Hepatocyte (in vitro differentiated cells): ENCODE measurements at regions not wholly inside any gene's neighbourhood (a gene's known extent, or its start where the extent isn't known, plus 50 kb on each side); places are given as distances from the start of the nearest gene placed in this dataset.

ENCODE experiments used
- DNase-seq: peaks from one replicate; pipeline ENCODE4 v3.0.0-alpha.2; 2016; ENCODE audit warnings: low spot score
- H2AFZ ChIP-seq: fragments of 200-600 bp; sonication (generic); 2 replicates; pipeline ENCODE4 v1.6.0; 2016; ENCODE audit warnings: antibody characterized with exemption, mild to moderate bottlenecking
- H3K27ac ChIP-seq: fragments of 200-600 bp; sonication (generic); 2 replicates; pipeline ENCODE4 v1.5.1; 2016; ENCODE audit warnings: mild to moderate bottlenecking
- H3K27me3 ChIP-seq: fragments of 200-600 bp; sonication (generic); 2 replicates; pipeline ENCODE4 v1.6.1; 2016
- H3K36me3 ChIP-seq: fragments of 200-600 bp; sonication (generic); replicated peaks from 2 replicates; pipeline ENCODE4 v1.5.1; 2016; ENCODE audit warnings: low read depth; ENCODE audit not compliant: insufficient read depth
- H3K4me1 ChIP-seq: fragments of 200-600 bp; sonication (generic); 2 replicates; pipeline ENCODE4 v1.5.1; 2016; ENCODE audit warnings: mild to moderate bottlenecking, moderate library complexity; ENCODE audit not compliant: insufficient read depth
- H3K4me2 ChIP-seq: fragments of 200-600 bp; sonication (generic); 2 replicates; pipeline ENCODE4 v1.6.0; 2016
- H3K4me3 ChIP-seq: fragments of 200-600 bp; sonication (generic); 2 replicates; pipeline ENCODE4 v1.5.1; 2016; ENCODE audit warnings: mild to moderate bottlenecking
- H3K79me2 ChIP-seq: fragments of 200-600 bp; sonication (generic); 2 replicates; pipeline ENCODE4 v1.6.0; 2017; ENCODE audit warnings: mild to moderate bottlenecking
- H3K9me2 ChIP-seq: fragments of 200-600 bp; sonication (generic); replicated peaks from 2 replicates; pipeline ENCODE4 v1.6.0; 2017; ENCODE audit warnings: mild to moderate bottlenecking; ENCODE audit not compliant: insufficient read depth
- H3K9me3 ChIP-seq: fragments of 200-600 bp; sonication (generic); 2 replicates; pipeline ENCODE4 v1.5.1; 2016; ENCODE audit warnings: low read depth, mild to moderate bottlenecking
- H4K20me1 ChIP-seq: fragments of 200-600 bp; sonication (generic); 2 replicates; pipeline ENCODE4 v1.6.0; 2016; ENCODE audit warnings: mild to moderate bottlenecking; ENCODE audit not compliant: insufficient read depth, poor library complexity, severe bottlenecking
- EZH2 ChIP-seq: fragments of 200-600 bp; sonication (generic); IDR thresholded peaks from 2 replicates; pipeline ENCODE4 v1.6.1; 2016; ENCODE audit warnings: antibody characterized with exemption, mild to moderate bottlenecking, borderline replicate concordance
- EZH2phosphoT487 ChIP-seq: fragments of 200-600 bp; sonication (generic); IDR thresholded peaks from one replicate; pipeline ENCODE4 v1.6.1; 2018; ENCODE audit warnings: antibody characterized with exemption, mild to moderate bottlenecking, low read depth, moderate library complexity; ENCODE audit not compliant: unreplicated experiment, severe bottlenecking
- whole genome bisulfite sequencing: methylation state at CpG from one replicate; pipeline ENCODE4 v1.1.6; 2016; ENCODE audit warnings: low lambda C conversion rate; ENCODE audit errors: missing lambda C conversion rate; 5-methylcytosine and 5-hydroxymethylcytosine counted together
- TF ChIP-seq, protein P1 (sequence below): fragments of 200-600 bp; sonication (generic); IDR thresholded peaks from 2 replicates; pipeline ENCODE4 v1.5.1; 2016; ENCODE audit warnings: antibody characterized with exemption, mild to moderate bottlenecking; ENCODE audit not compliant: poor library complexity

DNA sequence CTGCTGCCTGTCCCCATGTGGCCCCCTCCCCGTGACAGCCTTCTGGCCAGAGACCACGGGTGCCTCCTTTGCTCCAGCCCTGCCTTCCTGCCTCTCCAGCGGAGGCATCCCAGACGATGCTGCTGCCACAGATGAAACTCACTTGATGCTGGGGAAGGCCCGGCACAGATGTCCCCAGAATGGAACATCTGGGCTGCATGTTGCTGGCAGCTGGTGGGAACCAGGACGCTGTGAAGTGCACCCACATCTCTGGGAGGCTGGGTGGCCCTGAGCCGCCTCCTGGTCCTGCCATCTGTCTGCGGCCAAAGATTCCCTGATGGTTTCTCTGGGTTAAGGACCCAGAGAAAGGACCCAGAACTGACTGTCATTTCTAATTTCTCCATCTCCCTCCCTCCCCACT is 51.9 kb upstream of the PTPRS start:
- no peaks in the 10 kb centered on the region for H3K79me2 ChIP-seq
- no peak for DNase-seq
- no peak overlapping the region for H3K4me2 ChIP-seq
- no peaks in the 10 kb centered on the region for H3K36me3 ChIP-seq
- 78% methylated on average over 8 of the region's 8 CpGs for WGBS
- no peak overlapping the region for H2AFZ ChIP-seq
- H3K4me1 ChIP-seq = no peaks in the 10 kb centered on the region
- H3K9me2 ChIP-seq = no peaks in the 10 kb centered on the region
- no peak overlapping the region for H3K27ac ChIP-seq
- no peaks in the 10 kb centered on the region for H4K20me1 ChIP-seq
- H3K9me3 ChIP-seq = no peaks in the 10 kb centered on the region
- TF ChIP-seq, protein P1, sequence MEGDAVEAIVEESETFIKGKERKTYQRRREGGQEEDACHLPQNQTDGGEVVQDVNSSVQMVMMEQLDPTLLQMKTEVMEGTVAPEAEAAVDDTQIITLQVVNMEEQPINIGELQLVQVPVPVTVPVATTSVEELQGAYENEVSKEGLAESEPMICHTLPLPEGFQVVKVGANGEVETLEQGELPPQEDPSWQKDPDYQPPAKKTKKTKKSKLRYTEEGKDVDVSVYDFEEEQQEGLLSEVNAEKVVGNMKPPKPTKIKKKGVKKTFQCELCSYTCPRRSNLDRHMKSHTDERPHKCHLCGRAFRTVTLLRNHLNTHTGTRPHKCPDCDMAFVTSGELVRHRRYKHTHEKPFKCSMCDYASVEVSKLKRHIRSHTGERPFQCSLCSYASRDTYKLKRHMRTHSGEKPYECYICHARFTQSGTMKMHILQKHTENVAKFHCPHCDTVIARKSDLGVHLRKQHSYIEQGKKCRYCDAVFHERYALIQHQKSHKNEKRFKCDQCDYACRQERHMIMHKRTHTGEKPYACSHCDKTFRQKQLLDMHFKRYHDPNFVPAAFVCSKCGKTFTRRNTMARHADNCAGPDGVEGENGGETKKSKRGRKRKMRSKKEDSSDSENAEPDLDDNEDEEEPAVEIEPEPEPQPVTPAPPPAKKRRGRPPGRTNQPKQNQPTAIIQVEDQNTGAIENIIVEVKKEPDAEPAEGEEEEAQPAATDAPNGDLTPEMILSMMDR = no peak
- no peak for TF ChIP-seq EZH2phosphoT487
- TF ChIP-seq EZH2 = no peak
- no peak overlapping the region for H3K4me3 ChIP-seq
- peaks cover 52% of the 10 kb centered on the region for H3K27me3 ChIP-seq

DNA sequence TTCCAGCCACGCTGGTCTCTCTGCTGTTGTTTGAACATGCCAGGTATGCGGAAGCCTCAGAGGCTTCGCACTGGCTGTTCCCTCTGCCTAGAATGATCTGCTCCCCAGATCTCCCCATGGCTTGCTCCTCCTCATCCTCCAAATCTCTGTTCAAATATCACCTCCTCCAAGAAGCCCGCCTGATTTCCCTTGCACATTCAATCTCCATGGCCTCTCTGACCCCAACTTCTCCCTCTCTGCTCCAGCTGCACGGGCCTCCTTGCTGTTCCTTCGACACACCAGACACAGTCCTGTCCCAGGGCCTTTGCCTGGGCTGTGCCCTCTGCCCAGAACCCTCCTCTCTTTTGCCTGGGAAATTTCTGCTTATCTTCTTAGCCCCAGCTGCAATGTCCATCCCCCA is 52.5 kb upstream of the PTPRS start:
- H3K9me2 ChIP-seq = no peaks in the 10 kb centered on the region
- no peak for DNase-seq
- no peak overlapping the region for H3K4me2 ChIP-seq
- H3K4me3 ChIP-seq = no peak overlapping the region
- no peaks in the 10 kb centered on the region for H3K36me3 ChIP-seq
- no peak overlapping the region for H2AFZ ChIP-seq
- WGBS = 81% methylated on average over 6 of the region's 6 CpGs
- peaks cover 58% of the 10 kb centered on the region for H3K27me3 ChIP-seq
- no peak for TF ChIP-seq EZH2
- TF ChIP-seq, protein P1 = no peak
- no peak for TF ChIP-seq EZH2phosphoT487
- H3K79me2 ChIP-seq = no peaks in the 10 kb centered on the region
- H3K9me3 ChIP-seq = no peaks in the 10 kb centered on the region
- H3K4me1 ChIP-seq = no peaks in the 10 kb centered on the region
- H4K20me1 ChIP-seq = no peaks in the 10 kb centered on the region
- H3K27ac ChIP-seq = no peak overlapping the region

DNA sequence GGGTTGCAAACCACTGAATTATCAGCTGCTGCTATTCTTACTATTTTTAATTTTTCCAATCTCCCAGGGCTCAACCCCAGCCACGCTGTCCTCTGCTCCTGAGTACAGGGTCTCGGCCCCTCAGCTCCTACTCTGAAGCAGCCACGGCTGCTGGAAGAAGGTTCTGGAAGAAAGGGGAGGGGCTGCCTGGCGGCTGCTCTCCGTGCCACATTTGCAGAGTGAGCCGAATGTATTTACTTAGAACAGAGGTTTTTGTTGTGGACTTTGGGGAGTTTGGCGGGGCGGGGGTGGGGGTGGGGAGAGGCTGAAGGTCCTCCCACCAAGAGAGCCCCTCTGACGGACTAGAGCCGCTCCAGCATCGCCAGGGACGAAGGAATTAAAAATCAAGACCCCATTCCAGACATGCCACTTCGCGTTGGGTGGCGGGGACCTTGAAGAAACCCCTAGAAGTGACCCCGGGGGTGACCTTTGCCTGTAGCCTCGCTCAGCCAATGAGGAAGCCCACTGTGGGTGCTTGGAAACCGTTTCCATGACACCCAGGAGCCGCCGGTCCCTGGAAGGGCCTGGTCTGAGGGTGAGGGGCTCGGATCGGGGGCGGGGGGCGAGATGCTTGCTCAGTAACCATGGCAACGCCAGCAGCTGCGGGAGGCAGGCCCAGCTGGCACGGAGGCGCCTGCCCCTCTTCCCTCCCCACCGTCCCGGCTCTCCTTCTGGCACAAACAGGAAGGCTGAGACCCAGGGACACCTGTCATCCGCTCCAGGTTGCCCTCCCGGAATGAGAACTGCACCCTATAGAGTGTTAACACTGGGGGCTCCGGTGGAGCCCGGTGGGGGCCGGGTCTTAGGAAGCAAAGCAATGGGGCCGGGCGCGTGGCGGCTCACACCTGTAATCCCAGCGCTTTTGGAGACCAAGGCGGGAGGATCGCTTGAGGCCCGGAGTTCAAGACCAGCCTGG is 54.2 kb upstream of the PTPRS start:
- 53% methylated on average over 37 of the region's 43 CpGs for WGBS
- Histone ChIP-seq H3K4me2 (no peak overlapping the region), H3K9me3 (no peaks in the 10 kb centered on the region), H3K4me3 (no peak overlapping the region), H3K9me2 (no peaks in the 10 kb centered on the region), H4K20me1 (no peaks in the 10 kb centered on the region), H2AFZ (no peak overlapping the region), H3K36me3 (no peaks in the 10 kb centered on the region), H3K79me2 (no peaks in the 10 kb centered on the region), H3K27me3 (peaks cover 57% of the 10 kb centered on the region), H3K27ac (no peak overlapping the region), H3K4me1 (no peaks in the 10 kb centered on the region)
- TF ChIP-seq EZH2phosphoT487 (no peak), EZH2 (no peak)
- TF ChIP-seq, protein P1 = no peak
- no peak for DNase-seq
